Smooth muscle cell (in vitro differentiated cells): ENCODE measurements at regions not wholly inside any gene's neighbourhood (a gene's known extent, or its start where the extent isn't known, plus 50 kb on each side); places are given as distances from the start of the nearest gene placed in this dataset.

Source experiments
- DNase-seq: peaks from one replicate; lab custom pipeline; 2025; ENCODE audit not compliant: unreplicated experiment; lab: John Stamatoyannopoulos, UW
- H2AFZ ChIP-seq: fragments of 200-600 bp; sonication (generic); 2 replicates; pipeline ENCODE4 v1.6.0; 2016; ENCODE audit warnings: antibody characterized with exemption, low read depth, mild to moderate bottlenecking
- H3F3A ChIP-seq: fragments of 200-600 bp; sonication (generic); 2 replicates; pipeline ENCODE4 v1.6.0; 2017; ENCODE audit warnings: antibody characterized with exemption, low read depth
- H3K27ac ChIP-seq: fragments of 200-600 bp; sonication (generic); 2 replicates; pipeline ENCODE4 v1.5.1; 2016; ENCODE audit warnings: low read depth, mild to moderate bottlenecking
- H3K27me3 ChIP-seq: fragments of 200-600 bp; sonication (generic); 2 replicates; pipeline ENCODE4 v1.6.1; 2016; ENCODE audit warnings: low read depth, mild to moderate bottlenecking
- H3K36me3 ChIP-seq: fragments of 200-600 bp; sonication (generic); 2 replicates; pipeline ENCODE4 v1.5.1; 2016; ENCODE audit warnings: low read depth
- H3K4me1 ChIP-seq: fragments of 200-600 bp; sonication (generic); 2 replicates; pipeline ENCODE4 v1.5.1; 2016; ENCODE audit warnings: low read depth
- H3K4me2 ChIP-seq: fragments of 200-600 bp; sonication (generic); 2 replicates; pipeline ENCODE4 v1.6.0; 2016; ENCODE audit warnings: mild to moderate bottlenecking
- H3K4me3 ChIP-seq: fragments of 200-600 bp; sonication (generic); 2 replicates; pipeline ENCODE4 v1.5.1; 2016; ENCODE audit warnings: mild to moderate bottlenecking
- H3K79me2 ChIP-seq: fragments of 200-600 bp; sonication (generic); 2 replicates; pipeline ENCODE4 v1.6.0; 2016; ENCODE audit warnings: low read depth, mild to moderate bottlenecking
- H3K9ac ChIP-seq: fragments of 200-600 bp; sonication (generic); 2 replicates; pipeline ENCODE4 v1.6.0; 2016; ENCODE audit warnings: low read depth
- H3K9me3 ChIP-seq: fragments of 200-600 bp; sonication (generic); replicated peaks from 2 replicates; pipeline ENCODE4 v1.5.1; 2016; ENCODE audit warnings: low read depth
- H4K20me1 ChIP-seq: fragments of 200-600 bp; sonication (generic); 2 replicates; pipeline ENCODE4 v1.6.0; 2016; ENCODE audit warnings: low read depth
- WGBS: methylation state at CpG from one replicate; pipeline ENCODE4 v1.1.7; 2016; ENCODE audit warnings: low lambda C conversion rate; 5-methylcytosine and 5-hydroxymethylcytosine counted together
- TF ChIP-seq, protein P1 (sequence below): fragments of 200-600 bp; sonication (generic); IDR thresholded peaks from 2 replicates; pipeline ENCODE4 v1.5.1; 2017; ENCODE audit warnings: borderline replicate concordance, mild to moderate bottlenecking, antibody characterized with exemption; ENCODE audit not compliant: insufficient read depth, poor library complexity, severe bottlenecking

DNA sequence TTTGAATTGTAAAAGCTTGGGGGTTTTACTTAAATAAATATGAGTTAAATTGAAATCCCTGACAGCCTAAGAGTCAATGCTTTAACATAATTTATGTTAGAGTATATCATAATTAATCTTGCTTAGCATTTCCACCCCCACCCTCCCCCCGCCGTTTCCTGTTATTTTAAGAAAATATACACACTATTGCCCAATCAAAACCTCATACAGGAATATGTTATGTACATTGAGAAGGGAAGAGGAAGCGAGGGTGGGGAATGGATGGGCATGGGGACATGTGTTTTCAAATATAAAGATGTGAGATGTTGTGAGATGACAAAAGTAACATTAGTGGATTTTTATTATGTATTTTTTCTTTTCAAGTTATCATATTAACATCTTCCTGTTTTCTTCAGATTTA lies 561.1 kb upstream of the MEF2C start:
- no peaks in the 10 kb centered on the region for H3K9me3 ChIP-seq
- H3K27me3 ChIP-seq = no peaks in the 10 kb centered on the region
- H3K79me2 ChIP-seq = no peaks in the 10 kb centered on the region
- no peak overlapping the region for H3K27ac ChIP-seq
- H3F3A ChIP-seq = no peaks in the 10 kb centered on the region
- no peaks in the 10 kb centered on the region for H4K20me1 ChIP-seq
- H3K4me1 ChIP-seq = peaks cover 9% of the 10 kb centered on the region
- H3K4me3 ChIP-seq = no peak overlapping the region
- no peaks in the 10 kb centered on the region for H3K36me3 ChIP-seq
- no peak for DNase-seq
- H2AFZ ChIP-seq = no peak overlapping the region
- 97% methylated on average over 3 of the region's 3 CpGs for WGBS
- TF ChIP-seq, protein P1, sequence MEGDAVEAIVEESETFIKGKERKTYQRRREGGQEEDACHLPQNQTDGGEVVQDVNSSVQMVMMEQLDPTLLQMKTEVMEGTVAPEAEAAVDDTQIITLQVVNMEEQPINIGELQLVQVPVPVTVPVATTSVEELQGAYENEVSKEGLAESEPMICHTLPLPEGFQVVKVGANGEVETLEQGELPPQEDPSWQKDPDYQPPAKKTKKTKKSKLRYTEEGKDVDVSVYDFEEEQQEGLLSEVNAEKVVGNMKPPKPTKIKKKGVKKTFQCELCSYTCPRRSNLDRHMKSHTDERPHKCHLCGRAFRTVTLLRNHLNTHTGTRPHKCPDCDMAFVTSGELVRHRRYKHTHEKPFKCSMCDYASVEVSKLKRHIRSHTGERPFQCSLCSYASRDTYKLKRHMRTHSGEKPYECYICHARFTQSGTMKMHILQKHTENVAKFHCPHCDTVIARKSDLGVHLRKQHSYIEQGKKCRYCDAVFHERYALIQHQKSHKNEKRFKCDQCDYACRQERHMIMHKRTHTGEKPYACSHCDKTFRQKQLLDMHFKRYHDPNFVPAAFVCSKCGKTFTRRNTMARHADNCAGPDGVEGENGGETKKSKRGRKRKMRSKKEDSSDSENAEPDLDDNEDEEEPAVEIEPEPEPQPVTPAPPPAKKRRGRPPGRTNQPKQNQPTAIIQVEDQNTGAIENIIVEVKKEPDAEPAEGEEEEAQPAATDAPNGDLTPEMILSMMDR = no peak
- H3K4me2 ChIP-seq = no peak overlapping the region
- no peak overlapping the region for H3K9ac ChIP-seq

DNA sequence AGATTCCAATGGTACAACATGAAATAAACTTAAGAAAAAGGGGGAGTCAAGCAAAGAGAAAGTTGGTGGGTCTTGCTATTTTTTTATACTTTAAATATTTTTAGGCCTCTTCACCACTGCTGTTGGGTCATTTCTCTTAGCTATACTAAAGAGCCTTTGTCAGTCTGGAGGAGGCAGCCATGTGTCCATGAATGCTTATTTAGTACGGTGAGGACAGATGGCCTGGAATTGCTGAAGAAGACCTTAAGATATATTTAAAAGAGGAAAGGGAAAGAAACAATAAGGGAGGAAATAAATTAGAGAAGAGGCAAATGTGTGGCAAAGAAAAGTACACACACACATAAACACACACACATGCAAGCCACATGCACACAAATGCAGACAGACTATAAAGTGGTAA lies 560.5 kb upstream of the MEF2C start:
- Histone ChIP-seq H3K36me3 (no peaks in the 10 kb centered on the region), H3K9me3 (no peaks in the 10 kb centered on the region), H3K27ac (no peak overlapping the region), H3K79me2 (no peaks in the 10 kb centered on the region), H4K20me1 (no peaks in the 10 kb centered on the region), H3K4me3 (no peak overlapping the region), H2AFZ (no peak overlapping the region), H3F3A (no peaks in the 10 kb centered on the region), H3K9ac (no peak overlapping the region), H3K27me3 (no peaks in the 10 kb centered on the region), H3K4me2 (no peak overlapping the region), H3K4me1 (peaks cover 9% of the 10 kb centered on the region)
- 63% methylated on average over 1 of the region's 1 CpG for WGBS
- no peak for DNase-seq
- TF ChIP-seq, protein P1 = no peak

- no peaks in the 10 kb centered on the region for H3K79me2 ChIP-seq
- no peak overlapping the region for H2AFZ ChIP-seq
- H3K4me1 ChIP-seq = no peaks in the 10 kb centered on the region
- no peak overlapping the region for H3K9ac ChIP-seq
- no peak overlapping the region for H3K4me3 ChIP-seq
- no peaks in the 10 kb centered on the region for H3K27me3 ChIP-seq
- H3K36me3 ChIP-seq = no peaks in the 10 kb centered on the region
- H3K4me2 ChIP-seq = no peak overlapping the region
- H3K27ac ChIP-seq = no peak overlapping the region
- H3K9me3 ChIP-seq = no peaks in the 10 kb centered on the region
- no peaks in the 10 kb centered on the region for H4K20me1 ChIP-seq
- TF ChIP-seq, protein P1 = no peak
- H3F3A ChIP-seq = no peaks in the 10 kb centered on the region
- DNase-seq = no peak
These were observed 559.0 kb upstream of the MEF2C start for GRCh38 chr5:89441965-89442364.

DNA sequence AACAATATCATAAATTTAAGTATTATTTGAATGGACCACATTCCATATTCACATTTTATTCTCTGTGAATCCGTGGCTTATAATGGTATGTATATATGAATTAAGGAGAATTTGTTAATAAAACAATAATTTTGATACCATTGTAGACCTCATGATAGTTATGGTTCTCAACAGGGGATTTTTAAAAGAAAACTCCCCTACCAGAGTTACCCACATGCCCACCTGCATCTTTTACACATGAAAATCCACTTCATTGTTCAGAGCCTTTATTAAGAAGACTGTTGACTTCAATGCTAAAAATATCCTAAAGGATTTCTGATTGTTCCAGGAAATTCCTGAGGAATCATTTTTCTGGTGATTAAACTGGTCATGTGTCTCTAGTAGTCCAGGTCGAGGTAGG lies 557.7 kb upstream of the MEF2C start:
- TF ChIP-seq, protein P1 = no peak
- Histone ChIP-seq H4K20me1 (no peaks in the 10 kb centered on the region), H2AFZ (no peak overlapping the region), H3K27ac (no peak overlapping the region), H3K79me2 (no peaks in the 10 kb centered on the region), H3K9ac (no peak overlapping the region), H3K9me3 (no peaks in the 10 kb centered on the region), H3K27me3 (no peaks in the 10 kb centered on the region), H3K4me2 (no peak overlapping the region), H3K4me3 (no peak overlapping the region), H3F3A (no peaks in the 10 kb centered on the region), H3K4me1 (no peaks in the 10 kb centered on the region), H3K36me3 (no peaks in the 10 kb centered on the region)
- DNase-seq = no peak
- 91% methylated on average over 2 of the region's 2 CpGs for WGBS
